RKO (cell line): ENCODE measurements at regions not wholly inside any gene's neighbourhood (a gene's known extent, or its start where the extent isn't known, plus 50 kb on each side); places are given as distances from the start of the nearest gene placed in this dataset.
"Not testable (repeated sequence)": the region's sequence is repeated elsewhere in the genome, so short reads cannot be mapped to it uniquely, and the experiment has no call there.

Source experiments
- DNase-seq: peaks from one replicate; pipeline ENCODE4 v3.0.0-alpha.2; 2016; ENCODE audit warnings: low spot score

GRCh38 chr12:129959889-129960288 lies 56.1 kb upstream of the TMEM132D start:
- DNase-seq: no peak

DNA sequence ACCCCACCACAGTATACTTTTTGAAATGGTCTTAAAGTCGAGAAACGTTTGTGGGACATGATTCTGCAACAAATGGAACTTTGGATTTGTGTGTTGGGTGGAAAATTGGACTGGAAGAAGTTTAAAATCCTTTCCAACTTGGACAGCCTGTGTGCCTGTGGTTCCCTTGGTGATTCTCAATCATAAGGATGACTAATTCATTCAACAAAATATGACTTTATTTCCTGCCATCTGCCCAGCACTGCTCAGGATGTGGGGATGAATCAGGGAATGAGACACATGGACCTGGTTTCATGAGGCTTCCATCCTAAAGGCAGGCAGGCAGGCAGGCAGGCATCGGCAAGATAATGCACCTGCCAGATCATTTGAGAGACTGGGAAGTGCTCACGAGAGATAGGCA lies 57.3 kb upstream of the TMEM132D start:
- peak; percentile 89 for DNase-seq

- DNase-seq: no peak
Measured at GRCh38 chr12:129961856-129962255, 58.0 kb upstream of the TMEM132D start.

GRCh38 chr12:129964300-129964699 lies 60.5 kb upstream of the TMEM132D start:
- DNase-seq: no peak

GRCh38 chr12:129964826-129965457 lies 61.1 kb upstream of the TMEM132D start:
- DNase-seq: no peak

DNA sequence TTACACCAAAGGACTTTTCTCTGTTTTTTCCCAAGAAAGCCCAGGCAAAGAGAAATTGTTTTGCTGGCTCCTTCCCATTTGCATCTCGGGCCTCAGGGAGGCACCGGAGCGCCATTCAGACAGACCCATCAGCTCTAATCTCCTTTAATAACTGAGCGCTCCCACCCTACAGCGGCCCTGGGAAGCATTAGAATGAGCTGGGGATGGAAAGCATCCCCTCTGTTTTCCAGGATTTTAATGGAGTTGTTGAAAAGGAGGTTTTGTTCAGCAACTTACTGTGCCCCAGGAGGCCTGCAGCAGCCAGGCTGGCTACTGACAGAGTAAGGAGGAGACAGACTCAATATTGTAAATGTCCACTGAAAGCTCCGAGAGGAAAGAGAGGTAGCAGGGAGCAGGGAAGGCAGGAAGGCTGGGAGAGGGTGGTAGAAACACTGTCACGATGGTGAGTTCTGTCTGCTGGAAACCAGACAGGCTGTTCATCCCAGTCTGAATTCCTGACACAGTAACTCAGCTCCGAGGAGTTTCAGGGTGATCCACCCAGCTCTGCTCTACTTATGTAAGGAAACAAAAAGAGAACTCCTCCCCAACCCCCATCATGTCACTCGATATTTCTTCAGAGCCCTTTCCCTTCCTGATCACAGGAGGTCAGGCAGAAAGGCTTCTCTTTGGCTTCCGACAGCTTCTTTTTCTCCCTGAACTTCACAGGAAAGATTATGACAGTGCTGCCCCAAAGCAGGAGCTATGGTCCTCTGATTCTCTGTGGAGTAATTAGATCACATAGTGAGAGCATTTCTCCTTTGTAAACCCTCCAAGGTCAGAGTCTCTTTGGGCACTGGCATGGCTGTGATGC lies 62.5 kb upstream of the TMEM132D start:
- no peak for DNase-seq

- DNase-seq: no peak
Measured at GRCh38 chr12:129971721-129972120, 67.9 kb upstream of the TMEM132D start.

DNA sequence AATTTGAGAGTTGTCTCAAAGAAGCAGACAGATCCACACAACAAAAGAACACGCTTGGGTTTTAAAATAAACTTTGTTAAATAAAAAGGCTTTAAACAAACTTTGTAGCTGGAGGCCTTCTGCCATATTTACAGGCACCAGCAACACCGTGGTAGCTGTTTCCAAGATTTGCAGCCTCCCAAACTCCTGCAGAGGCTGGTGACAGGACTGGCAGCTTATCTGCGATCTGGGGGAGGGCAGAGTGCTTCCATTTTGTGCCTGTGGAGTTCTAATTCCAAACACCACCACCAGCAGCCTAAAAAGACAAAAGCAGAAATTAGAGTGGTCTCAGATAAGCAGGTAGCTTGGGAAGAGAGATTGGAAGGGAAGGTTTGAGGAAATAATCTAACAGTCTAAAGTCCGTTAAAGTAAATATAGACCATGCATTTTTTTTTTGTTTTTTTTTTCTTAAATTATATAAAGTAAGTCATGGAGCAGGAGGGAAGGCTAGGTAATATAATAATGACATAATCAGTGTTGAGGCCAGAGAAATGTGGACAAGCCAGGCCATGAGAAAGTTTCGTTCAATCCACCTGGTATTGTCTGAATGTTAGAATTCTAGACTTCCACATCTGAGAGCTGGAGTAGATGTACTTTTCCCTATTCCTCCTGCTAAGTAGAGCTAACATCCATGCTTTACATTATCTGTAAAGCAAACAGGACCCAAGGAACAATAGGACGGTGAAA lies 69.6 kb upstream of the TMEM132D start:
- DNase-seq: no peak

GRCh38 chr12:129984106-129984505 lies 80.3 kb upstream of the TMEM132D start:
- no peak for DNase-seq

- no peak for DNase-seq
Measured at GRCh38 chr12:129987841-129988240, 84.0 kb upstream of the TMEM132D start.

GRCh38 chr12:129994634-129995033 lies 90.8 kb upstream of the TMEM132D start:
- DNase-seq: no peak

- no peak for DNase-seq
Measured at GRCh38 chr12:129997239-129997638, 93.4 kb upstream of the TMEM132D start.

DNA sequence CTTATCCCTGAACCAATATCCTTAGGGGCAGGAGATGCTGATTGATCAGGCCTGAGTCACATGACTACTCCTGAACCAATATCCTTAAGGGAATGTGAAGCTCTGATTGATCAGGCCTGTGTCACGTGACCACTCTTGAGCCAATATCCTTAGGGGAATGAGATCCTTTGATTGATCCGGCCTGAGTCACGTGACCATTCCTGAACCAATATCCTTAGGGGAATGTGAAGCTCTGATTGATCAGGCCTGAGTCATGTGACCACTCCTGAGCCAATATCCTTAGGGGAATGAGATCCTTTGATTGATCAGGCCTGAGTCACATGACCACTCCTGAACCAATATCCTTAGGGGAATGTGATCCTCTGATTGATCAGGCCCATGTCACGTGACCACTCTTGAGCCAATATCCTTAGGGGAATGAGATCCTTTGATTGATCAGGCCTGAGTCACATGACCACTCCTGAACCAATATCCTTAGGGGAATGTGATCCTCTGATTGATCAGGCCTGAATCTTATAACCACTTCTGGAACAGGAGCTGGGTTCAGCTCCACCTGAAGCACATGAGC lies 100.6 kb upstream of the TMEM132D start:
- not testable (repeated sequence) for DNase-seq

GRCh38 chr12:130007771-130008170 lies 103.9 kb upstream of the TMEM132D start:
- no peak for DNase-seq

GRCh38 chr12:130008241-130008640 lies 104.4 kb upstream of the TMEM132D start:
- DNase-seq: no peak

DNA sequence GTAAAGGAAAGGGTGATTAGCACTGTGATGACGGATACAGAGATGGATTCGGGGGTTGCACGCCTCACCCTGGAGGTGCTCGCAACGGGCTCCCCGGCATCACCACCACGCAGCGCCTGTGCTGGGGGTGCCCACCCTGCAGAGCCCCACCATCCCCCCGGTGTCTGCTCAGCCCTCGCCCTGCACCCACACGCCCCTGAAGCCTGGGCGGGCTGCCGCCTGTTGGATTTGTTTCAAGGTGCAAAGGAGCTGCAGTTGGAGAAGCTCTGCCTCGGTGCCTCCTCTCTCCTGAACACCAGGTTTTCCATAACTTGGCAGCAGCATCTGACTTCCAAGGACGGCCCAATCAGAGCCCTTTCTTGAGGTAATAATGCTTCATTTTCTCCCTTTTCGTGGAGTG lies 106.1 kb upstream of the TMEM132D start:
- DNase-seq: no peak

DNA sequence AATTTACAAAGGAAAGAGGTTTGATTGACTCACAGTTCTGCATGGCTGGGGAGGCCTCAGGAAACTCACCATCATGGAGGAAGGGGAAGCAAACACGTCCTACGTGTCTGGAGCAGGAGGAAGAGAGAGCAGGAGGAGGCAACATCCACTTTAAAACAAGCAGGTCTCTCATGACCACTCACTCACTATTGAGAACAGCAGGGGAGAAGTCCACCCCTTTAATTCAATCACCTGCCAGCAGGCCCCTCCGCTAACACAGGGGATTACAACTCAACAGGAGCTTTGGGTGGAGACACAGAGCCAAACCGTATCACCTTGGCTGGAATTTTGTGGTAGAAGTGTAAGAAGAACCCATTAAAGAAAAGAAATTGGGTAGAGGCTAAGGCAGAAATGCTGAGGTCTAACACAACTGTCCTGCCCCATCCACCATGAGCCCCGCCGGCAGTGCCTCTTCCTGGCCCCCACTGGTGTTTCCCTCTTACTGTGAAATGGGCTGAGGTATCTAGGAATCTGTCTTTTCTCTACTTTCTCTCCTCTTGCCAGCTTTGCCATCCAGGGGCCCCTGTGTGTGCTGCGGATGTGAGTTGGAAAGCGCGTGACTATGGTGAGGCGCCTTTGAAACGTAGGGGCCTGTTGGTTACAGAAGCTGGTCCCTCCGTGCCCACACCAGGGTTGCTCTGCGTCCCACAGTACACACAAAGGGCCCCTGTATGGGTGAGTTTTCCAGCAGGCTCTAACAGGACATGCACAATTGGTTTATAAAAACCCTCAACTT lies 108.0 kb upstream of the TMEM132D start:
- no peak for DNase-seq

DNA sequence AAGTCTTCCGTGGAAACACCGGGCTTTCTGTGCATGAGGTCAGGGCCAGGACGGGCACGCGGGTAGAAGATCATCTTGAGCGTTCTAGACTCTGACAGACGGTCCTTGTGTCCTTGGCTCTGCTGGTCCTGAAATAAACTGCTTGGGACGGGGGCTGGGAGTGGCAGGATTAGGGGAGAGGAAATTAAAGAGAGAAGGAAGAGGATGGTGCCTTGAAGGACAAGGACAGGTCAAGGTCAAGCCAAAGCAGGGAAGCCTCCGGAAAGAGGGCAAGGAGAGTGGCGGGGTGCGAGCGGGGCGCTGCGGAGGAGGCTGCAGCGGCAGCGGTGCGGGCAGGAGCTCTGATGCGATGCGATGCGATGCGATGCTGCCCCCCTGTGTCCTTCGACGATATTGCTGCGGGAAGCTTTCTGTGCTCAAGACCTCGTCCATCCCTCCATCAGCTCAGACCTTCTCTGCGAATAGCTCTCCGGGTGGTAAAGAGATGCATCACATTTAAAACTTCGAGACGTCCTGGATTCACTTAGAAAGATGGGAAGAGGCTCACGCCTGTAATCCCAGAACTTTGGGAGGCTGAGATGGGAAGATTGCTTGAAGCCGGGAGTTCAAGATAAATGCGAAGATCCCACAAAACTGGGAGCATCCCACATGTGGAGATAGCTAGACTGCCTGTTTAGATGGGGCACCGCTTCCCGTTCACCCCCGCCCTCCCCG lies 110.1 kb upstream of the TMEM132D start:
- DNase-seq: peak; percentile 71

GRCh38 chr12:130014485-130014807 lies 110.6 kb upstream of the TMEM132D start:
- DNase-seq: peak; percentile 7

DNA sequence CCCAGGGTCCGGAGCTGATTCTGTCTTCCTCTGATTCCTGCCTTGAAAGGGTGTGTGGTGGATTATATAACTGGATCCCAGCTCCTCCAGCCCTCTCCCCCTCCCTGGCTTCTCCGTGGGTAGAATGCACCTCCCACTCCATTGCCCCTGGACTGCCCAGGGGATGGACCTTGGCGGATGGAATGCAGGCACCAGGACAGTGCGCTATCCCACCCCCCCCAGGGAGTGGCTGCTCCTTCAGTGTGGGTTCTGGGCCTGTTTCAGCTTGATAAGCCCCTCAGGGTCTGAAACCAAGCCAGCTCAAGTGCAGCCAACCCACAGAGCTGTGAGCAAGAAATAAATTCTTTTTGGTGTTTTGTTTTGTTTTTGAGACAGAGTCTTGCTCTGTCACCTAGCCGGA lies 112.4 kb upstream of the TMEM132D start:
- no peak for DNase-seq

DNA sequence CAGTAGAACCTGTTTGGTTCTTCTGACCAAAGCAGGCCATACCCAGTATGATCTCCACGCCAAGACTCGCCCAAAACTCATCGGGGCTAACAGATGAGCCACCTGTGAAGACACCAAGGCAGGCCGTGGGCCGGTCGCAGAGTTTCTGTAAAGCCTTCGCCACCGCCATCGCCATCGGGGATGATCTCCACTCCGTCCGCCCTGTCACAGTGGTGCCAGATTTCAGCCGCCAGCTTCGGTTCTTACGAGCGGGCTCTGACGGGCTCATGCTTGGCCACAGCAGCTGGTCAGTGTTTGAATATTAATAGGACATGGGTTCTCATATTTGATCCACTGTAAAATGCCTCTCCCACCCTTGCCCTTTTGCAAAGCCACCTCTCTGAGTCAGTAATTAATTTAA lies 113.2 kb upstream of the TMEM132D start:
- no peak for DNase-seq
